Mesendoderm (in vitro differentiated cells): ENCODE measurements at regions not wholly inside any gene's neighbourhood (a gene's known extent, or its start where the extent isn't known, plus 50 kb on each side); places are given as distances from the start of the nearest gene placed in this dataset.
"Not testable (repeated sequence)": the region's sequence is repeated elsewhere in the genome, so short reads cannot be mapped to it uniquely, and the experiment has no call there.

Experiments used
- DNase-seq: peaks from one replicate; pipeline ENCODE4 v3.0.0; 2013
- H2AK5ac ChIP-seq: 2 replicates; pipeline ENCODE4 v1.6.1; 2013; ENCODE audit warnings: low read length, inconsistent platforms
- H2BK120ac ChIP-seq: 2 replicates; pipeline ENCODE4 v1.6.1; 2013; ENCODE audit warnings: low read depth, mild to moderate bottlenecking, low read length, moderate library complexity, mixed read lengths
- H2BK15ac ChIP-seq: replicated peaks from 2 replicates; pipeline ENCODE4 v1.6.1; 2013; ENCODE audit warnings: low read depth, mild to moderate bottlenecking, moderate library complexity
- H2BK5ac ChIP-seq: 2 replicates; pipeline ENCODE4 v1.6.1; 2013; ENCODE audit warnings: low read length, inconsistent platforms
- H3K18ac ChIP-seq: 2 replicates; pipeline ENCODE4 v1.6.1; 2013; ENCODE audit warnings: mild to moderate bottlenecking, low read length, mixed read lengths
- H3K23ac ChIP-seq: one replicate; pipeline ENCODE4 v1.6.1; 2013; ENCODE audit warnings: low read length
- H3K27ac ChIP-seq: 2 replicates; pipeline ENCODE4 v1.5.1; 2013; ENCODE audit warnings: low read depth, mild to moderate bottlenecking, inconsistent platforms, low read length, moderate library complexity
- H3K27me3 ChIP-seq: 2 replicates; pipeline ENCODE4 v1.6.1; 2013; ENCODE audit warnings: low read length, control low read depth, mild to moderate bottlenecking, inconsistent platforms; ENCODE audit not compliant: insufficient read depth, poor library complexity
- H3K36me3 ChIP-seq: 2 replicates; pipeline ENCODE4 v1.6.1; 2013; ENCODE audit warnings: low read length, inconsistent platforms; ENCODE audit not compliant: control insufficient read depth, insufficient read depth
- H3K4ac ChIP-seq: one replicate; pipeline ENCODE4 v1.6.1; 2013; ENCODE audit warnings: low read depth, mild to moderate bottlenecking, low read length, moderate library complexity
- H3K4me1 ChIP-seq: 2 replicates; pipeline ENCODE4 v1.6.1; 2013; ENCODE audit warnings: low read depth, low read length, inconsistent platforms; ENCODE audit not compliant: control insufficient read depth
- H3K4me2 ChIP-seq: 2 replicates; pipeline ENCODE4 v1.6.1; 2013; ENCODE audit warnings: low read length
- H3K4me3 ChIP-seq: 2 replicates; pipeline ENCODE4 v1.5.1; 2013; ENCODE audit warnings: mild to moderate bottlenecking, low read length
- H3K56ac ChIP-seq: one replicate; pipeline ENCODE4 v1.6.1; 2013; ENCODE audit warnings: low read length
- H3K79me1 ChIP-seq: 2 replicates; pipeline ENCODE4 v1.6.1; 2013; ENCODE audit warnings: low read length, inconsistent platforms
- H3K79me2 ChIP-seq: 2 replicates; pipeline ENCODE4 v1.6.1; 2013; ENCODE audit warnings: mild to moderate bottlenecking, low read length; ENCODE audit not compliant: control insufficient read depth, insufficient read depth
- H3K9ac ChIP-seq: 2 replicates; pipeline ENCODE4 v1.6.1; 2013; ENCODE audit warnings: low read length, inconsistent platforms
- H4K5ac ChIP-seq: one replicate; pipeline ENCODE4 v1.6.1; 2013; ENCODE audit warnings: low read length
- H4K8ac ChIP-seq: one replicate; pipeline ENCODE4 v1.6.1; 2013; ENCODE audit warnings: low read depth, mild to moderate bottlenecking, control low read depth, low read length, moderate library complexity
- WGBS: extraction: QIAGEN DNeasy Blood & Tissue Kit; methylation state at CpG from one replicate; pipeline ENCODE4 v1.1.7; 2013; ENCODE audit warnings: low lambda C conversion rate, missing lambda C conversion rate; ENCODE audit not compliant: insufficient coverage; ENCODE audit errors: extremely low coverage; 5-methylcytosine and 5-hydroxymethylcytosine counted together

GRCh38 chr5:44969825-44970224 is 161.1 kb downstream of the MRPS30 start:
- no peak overlapping the region for H3K4me3 ChIP-seq
- no peak overlapping the region for H3K9ac ChIP-seq
- no peak overlapping the region for H3K18ac ChIP-seq
- no peak overlapping the region for H3K56ac ChIP-seq
- no peak overlapping the region for H3K23ac ChIP-seq
- no peak overlapping the region for H2BK5ac ChIP-seq
- no peaks in the 10 kb centered on the region for H3K79me1 ChIP-seq
- no peak overlapping the region for H2BK120ac ChIP-seq
- no peak overlapping the region for H2AK5ac ChIP-seq
- H3K36me3 ChIP-seq = no peaks in the 10 kb centered on the region
- H3K79me2 ChIP-seq = no peaks in the 10 kb centered on the region
- H2BK15ac ChIP-seq = no peak overlapping the region
- no peaks in the 10 kb centered on the region for H3K4me1 ChIP-seq
- no CpG with 5 or more reads among the region's 4 CpGs for WGBS
- no peak overlapping the region for H3K4ac ChIP-seq
- no peak overlapping the region for H4K5ac ChIP-seq
- H4K8ac ChIP-seq = no peak overlapping the region
- H3K27me3 ChIP-seq = no peaks in the 10 kb centered on the region
- H3K4me2 ChIP-seq = no peak overlapping the region
- H3K27ac ChIP-seq = no peak overlapping the region
- DNase-seq = no peak

- WGBS = no CpG with 5 or more reads among the region's 2 CpGs
- not testable (repeated sequence) for H2BK120ac ChIP-seq, DNase-seq, H3K4me1 ChIP-seq, H3K56ac ChIP-seq, H2BK5ac ChIP-seq, H3K18ac ChIP-seq, H3K4me3 ChIP-seq, H3K79me1 ChIP-seq, H3K9ac ChIP-seq, H3K4me2 ChIP-seq, H4K8ac ChIP-seq, H4K5ac ChIP-seq, H3K27ac ChIP-seq, H3K4ac ChIP-seq, H2AK5ac ChIP-seq, H3K36me3 ChIP-seq, H3K23ac ChIP-seq, H2BK15ac ChIP-seq, H3K27me3 ChIP-seq, H3K79me2 ChIP-seq
Observed at GRCh38 chr5:44970963-44971362, 162.2 kb downstream of the MRPS30 start.

- H3K4me3 ChIP-seq = no peak overlapping the region
- no peaks in the 10 kb centered on the region for H3K36me3 ChIP-seq
- H3K79me2 ChIP-seq = no peaks in the 10 kb centered on the region
- H4K8ac ChIP-seq = no peak overlapping the region
- H3K4me2 ChIP-seq = no peak overlapping the region
- H3K27ac ChIP-seq = no peak overlapping the region
- H3K4me1 ChIP-seq = no peaks in the 10 kb centered on the region
- no peak overlapping the region for H2AK5ac ChIP-seq
- no peak overlapping the region for H2BK15ac ChIP-seq
- no peak overlapping the region for H2BK120ac ChIP-seq
- WGBS = no CpG with 5 or more reads among the region's 19 CpGs
- no peaks in the 10 kb centered on the region for H3K27me3 ChIP-seq
- H3K23ac ChIP-seq = no peak overlapping the region
- no peak overlapping the region for H2BK5ac ChIP-seq
- no peak overlapping the region for H3K56ac ChIP-seq
- no peak overlapping the region for H4K5ac ChIP-seq
- H3K9ac ChIP-seq = no peak overlapping the region
- H3K4ac ChIP-seq = no peak overlapping the region
- no peaks in the 10 kb centered on the region for H3K79me1 ChIP-seq
- no peak overlapping the region for H3K18ac ChIP-seq
- DNase-seq = no peak
Observed at GRCh38 chr5:44974813-44975212, 166.1 kb downstream of the MRPS30 start.

- Histone ChIP-seq H3K4me1 (no peaks in the 10 kb centered on the region), H3K79me2 (no peaks in the 10 kb centered on the region), H3K79me1 (no peaks in the 10 kb centered on the region), H3K27ac (no peak overlapping the region), H3K4me2 (no peak overlapping the region), H3K23ac (no peak overlapping the region), H2BK120ac (no peak overlapping the region), H3K27me3 (no peaks in the 10 kb centered on the region), H3K36me3 (no peaks in the 10 kb centered on the region), H4K8ac (no peak overlapping the region), H3K4ac (no peak overlapping the region), H3K56ac (no peak overlapping the region), H2BK15ac (no peak overlapping the region), H3K4me3 (no peak overlapping the region), H2AK5ac (no peak overlapping the region), H3K18ac (no peak overlapping the region), H3K9ac (no peak overlapping the region), H4K5ac (no peak overlapping the region), H2BK5ac (no peak overlapping the region)
- WGBS = no CpG with 5 or more reads among the region's 3 CpGs
- no peak for DNase-seq
Observed at GRCh38 chr5:44981708-44982107, 173.0 kb downstream of the MRPS30 start.

GRCh38 chr5:44983006-44983405 is 174.3 kb downstream of the MRPS30 start:
- no peak overlapping the region for H2BK5ac ChIP-seq
- H3K18ac ChIP-seq = no peak overlapping the region
- no peak overlapping the region for H4K8ac ChIP-seq
- no peaks in the 10 kb centered on the region for H3K27me3 ChIP-seq
- no peak overlapping the region for H3K4ac ChIP-seq
- H2AK5ac ChIP-seq = no peak overlapping the region
- no peaks in the 10 kb centered on the region for H3K4me1 ChIP-seq
- no peak overlapping the region for H3K27ac ChIP-seq
- no peak overlapping the region for H3K4me2 ChIP-seq
- H3K79me2 ChIP-seq = no peaks in the 10 kb centered on the region
- DNase-seq = peak; percentile 35
- H2BK15ac ChIP-seq = no peak overlapping the region
- H4K5ac ChIP-seq = no peak overlapping the region
- no peaks in the 10 kb centered on the region for H3K36me3 ChIP-seq
- H3K4me3 ChIP-seq = no peak overlapping the region
- no peak overlapping the region for H3K23ac ChIP-seq
- no peak overlapping the region for H3K9ac ChIP-seq
- no peaks in the 10 kb centered on the region for H3K79me1 ChIP-seq
- no peak overlapping the region for H3K56ac ChIP-seq
- no peak overlapping the region for H2BK120ac ChIP-seq

GRCh38 chr5:44987026-44987425 is 178.3 kb downstream of the MRPS30 start:
- no peak overlapping the region for H3K4me2 ChIP-seq
- H3K27me3 ChIP-seq = no peaks in the 10 kb centered on the region
- H3K18ac ChIP-seq = no peak overlapping the region
- H3K27ac ChIP-seq = no peak overlapping the region
- H3K79me1 ChIP-seq = no peaks in the 10 kb centered on the region
- H2BK15ac ChIP-seq = no peak overlapping the region
- H3K23ac ChIP-seq = no peak overlapping the region
- H2BK5ac ChIP-seq = no peak overlapping the region
- no peak overlapping the region for H4K8ac ChIP-seq
- no peak overlapping the region for H3K4me3 ChIP-seq
- DNase-seq = no peak
- H3K56ac ChIP-seq = no peak overlapping the region
- H3K79me2 ChIP-seq = no peaks in the 10 kb centered on the region
- no peak overlapping the region for H3K9ac ChIP-seq
- no peak overlapping the region for H2BK120ac ChIP-seq
- no peaks in the 10 kb centered on the region for H3K4me1 ChIP-seq
- no peak overlapping the region for H2AK5ac ChIP-seq
- H3K4ac ChIP-seq = no peak overlapping the region
- no peak overlapping the region for H4K5ac ChIP-seq
- H3K36me3 ChIP-seq = no peaks in the 10 kb centered on the region
